ENCODE measurements at regions not wholly inside any gene's neighbourhood (a gene's known extent, or its start where the extent isn't known, plus 50 kb on each side); places are given as distances from the start of the nearest gene placed in this dataset.
"Not testable (repeated sequence)": the region's sequence is repeated elsewhere in the genome, so short reads cannot be mapped to it uniquely, and the experiment has no call there.

DNA sequence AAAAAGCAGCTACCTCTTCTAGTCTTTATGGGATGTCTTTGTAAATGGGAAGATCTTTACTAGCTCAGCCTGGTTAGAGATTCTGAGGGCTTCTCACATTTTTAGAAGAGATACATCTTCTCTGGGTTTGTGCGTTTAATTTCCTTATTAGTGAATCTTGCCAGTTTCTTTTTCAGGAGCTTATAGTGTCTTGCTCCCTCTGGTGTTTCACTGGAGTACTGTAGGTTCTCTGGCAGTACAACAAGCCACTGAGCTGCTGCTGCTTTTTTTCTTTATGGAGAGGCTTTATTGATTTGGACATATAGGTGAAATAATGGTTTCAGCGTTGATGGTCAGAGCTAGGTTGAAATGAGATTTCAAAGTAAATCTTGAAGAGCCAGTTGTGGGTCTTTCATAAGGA, 82.9 kb downstream of the LAS1L start:
- 3% methylated on average over 2 of the region's 2 CpGs for WGBS (ENCODE audit: missing lambda C conversion rate)
- ChIA-PET CTCF (interaction anchor here (1.1 to 1.5 kb wide), 5 partner anchors 12 to 1846 kb away, joined by 3 to 7 read pairs (median 4); no protein-coding TSS in a partner anchor), POLR2A (no interaction called here)
- FAIRE-seq = peak; percentile 63
- Histone ChIP-seq H3K4me1 (no peaks in the 10 kb centered on the region), H3K4me2 (no peak overlapping the region), H3K9me3 (no peaks in the 10 kb centered on the region), H3K4me3 (no peak overlapping the region), H3K27ac (no peak overlapping the region)
- peak in 1 of 2 experiments; percentile 53; a peak in 1 of 6 replicates for ATAC-seq
- TF ChIP-seq SMC3 (IDR thresholded peaks at IDR 0.05) (peak; percentile 24; the same call in 1 of the 3 replicates), CBX8 (IDR thresholded peaks at IDR 0.05) (no peak), TP53 (CRISPR knock-in tag; IDR thresholded peaks at IDR 0.05) (no peak), HEYL (CRISPR knock-in tag; IDR thresholded peaks at IDR 0.05) (no peak), RAD21 (conservative IDR thresholded peaks at IDR 0.05 in 1 of 2, IDR thresholded peaks at IDR 0.05 in 1 of 2) (peak; percentile 23 to 47; a peak in 3 of 5 replicates), CEBPB (IDR thresholded peaks at IDR 0.05) (no peak), HDAC2 (IDR thresholded peaks at IDR 0.05) (no peak)
- TF ChIP-seq, protein P1, sequence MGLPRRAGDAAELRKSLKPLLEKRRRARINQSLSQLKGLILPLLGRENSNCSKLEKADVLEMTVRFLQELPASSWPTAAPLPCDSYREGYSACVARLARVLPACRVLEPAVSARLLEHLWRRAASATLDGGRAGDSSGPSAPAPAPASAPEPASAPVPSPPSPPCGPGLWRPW (IDR thresholded peaks at IDR 0.05) = no peak
- TF ChIP-seq, protein P2, sequence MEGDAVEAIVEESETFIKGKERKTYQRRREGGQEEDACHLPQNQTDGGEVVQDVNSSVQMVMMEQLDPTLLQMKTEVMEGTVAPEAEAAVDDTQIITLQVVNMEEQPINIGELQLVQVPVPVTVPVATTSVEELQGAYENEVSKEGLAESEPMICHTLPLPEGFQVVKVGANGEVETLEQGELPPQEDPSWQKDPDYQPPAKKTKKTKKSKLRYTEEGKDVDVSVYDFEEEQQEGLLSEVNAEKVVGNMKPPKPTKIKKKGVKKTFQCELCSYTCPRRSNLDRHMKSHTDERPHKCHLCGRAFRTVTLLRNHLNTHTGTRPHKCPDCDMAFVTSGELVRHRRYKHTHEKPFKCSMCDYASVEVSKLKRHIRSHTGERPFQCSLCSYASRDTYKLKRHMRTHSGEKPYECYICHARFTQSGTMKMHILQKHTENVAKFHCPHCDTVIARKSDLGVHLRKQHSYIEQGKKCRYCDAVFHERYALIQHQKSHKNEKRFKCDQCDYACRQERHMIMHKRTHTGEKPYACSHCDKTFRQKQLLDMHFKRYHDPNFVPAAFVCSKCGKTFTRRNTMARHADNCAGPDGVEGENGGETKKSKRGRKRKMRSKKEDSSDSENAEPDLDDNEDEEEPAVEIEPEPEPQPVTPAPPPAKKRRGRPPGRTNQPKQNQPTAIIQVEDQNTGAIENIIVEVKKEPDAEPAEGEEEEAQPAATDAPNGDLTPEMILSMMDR (IDR thresholded peaks at IDR 0.05) = peak; percentile 27; the same call in 1 of the 3 replicates
- peak in 1 of 2 experiments; percentile 35 for DNase-seq (ENCODE audit: low read depth in 1 of 2, low spot score in 1 of 2)

DNA sequence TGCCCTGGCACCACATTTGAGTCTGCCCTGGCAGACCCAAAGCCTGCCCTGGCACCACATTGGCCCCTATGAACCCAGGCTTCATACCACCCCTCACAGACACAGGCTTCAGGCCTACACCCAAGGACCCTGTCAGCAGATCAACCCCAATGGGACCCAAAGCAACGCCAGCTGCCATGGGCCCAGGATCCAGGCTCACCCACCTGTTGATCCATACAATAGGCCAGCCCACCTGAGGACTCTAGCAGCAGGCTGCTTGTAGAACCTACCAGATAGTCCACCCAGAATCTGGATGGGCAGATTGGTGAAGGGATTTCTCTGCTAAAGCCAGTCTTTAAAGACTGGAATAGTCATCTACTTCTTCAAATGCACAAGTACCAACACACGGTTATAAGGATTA, 114.4 kb downstream of the LAS1L start:
- CTCF ChIA-PET = interaction anchor here (1.4 kb wide), 1 partner anchor 31 kb away, joined by 3 read pairs; no protein-coding TSS in a partner anchor

DNA sequence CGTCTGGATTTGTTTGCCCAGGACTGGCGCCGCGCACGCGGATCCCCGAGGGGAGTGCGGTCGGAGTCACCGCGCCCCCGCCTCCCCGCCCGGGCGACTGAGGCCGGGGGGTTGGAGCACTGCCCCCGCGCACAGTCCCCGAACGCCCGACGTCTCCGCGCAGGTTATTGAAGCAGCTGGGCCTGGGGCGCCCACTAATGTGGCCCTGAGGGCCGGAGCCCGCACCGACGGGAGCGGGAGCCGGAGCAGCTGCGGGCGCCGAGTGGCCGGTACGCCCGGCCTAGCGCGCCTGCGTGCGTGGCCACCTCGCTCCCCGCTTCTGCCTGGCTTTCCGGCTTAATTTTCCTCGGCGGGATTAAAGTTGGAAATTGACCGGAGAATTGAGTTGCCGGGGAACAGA, 126.9 kb downstream of the LAS1L start:
- DNase-seq (ENCODE audit: low read depth in 1 of 2, low spot score in 1 of 2); H3K4me1 ChIP-seq; FAIRE-seq; H3K4me3 ChIP-seq; H3K9me3 ChIP-seq; CTCF ChIA-PET; H3K27ac ChIP-seq; POLR2A ChIA-PET; H3K4me2 ChIP-seq: not testable (repeated sequence)
- peak in 1 of 2 experiments; percentile 43; a peak in 1 of 6 replicates for ATAC-seq
- 82% methylated on average over 23 of the region's 48 CpGs for WGBS (ENCODE audit: missing lambda C conversion rate)

More for the DNA sequence above, 114.4 kb downstream of the LAS1L start:
- no peak overlapping the region for H3K27ac ChIP-seq
- H3K4me3 ChIP-seq = no peak overlapping the region
- DNase-seq (ENCODE audit: low read depth in 1 of 2, low spot score in 1 of 2) = no peak
- ATAC-seq = no peak
- TF ChIP-seq, protein P3, sequence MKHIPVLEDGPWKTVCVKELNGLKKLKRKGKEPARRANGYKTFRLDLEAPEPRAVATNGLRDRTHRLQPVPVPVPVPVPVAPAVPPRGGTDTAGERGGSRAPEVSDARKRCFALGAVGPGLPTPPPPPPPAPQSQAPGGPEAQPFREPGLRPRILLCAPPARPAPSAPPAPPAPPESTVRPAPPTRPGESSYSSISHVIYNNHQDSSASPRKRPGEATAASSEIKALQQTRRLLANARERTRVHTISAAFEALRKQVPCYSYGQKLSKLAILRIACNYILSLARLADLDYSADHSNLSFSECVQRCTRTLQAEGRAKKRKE (CRISPR knock-in tag; IDR thresholded peaks at IDR 0.05; ENCODE audit: low read depth) = no peak
- TF ChIP-seq EHMT2 (IDR thresholded peaks at IDR 0.05; ENCODE audit: low read depth) (no peak), EP300 (IDR thresholded peaks at IDR 0.05) (no peak), RAD21 (conservative IDR thresholded peaks at IDR 0.05 in 1 of 2, IDR thresholded peaks at IDR 0.05 in 1 of 2) (no peak), ZSCAN20 (CRISPR knock-in tag; IDR thresholded peaks at IDR 0.05) (no peak), MAFK (IDR thresholded peaks at IDR 0.05; ENCODE audit: partially characterized antibody) (no peak), CBX8 (IDR thresholded peaks at IDR 0.05) (no peak), TP53 (CRISPR knock-in tag; IDR thresholded peaks at IDR 0.05) (no peak), NPAS2 (CRISPR knock-in tag; IDR thresholded peaks at IDR 0.05; ENCODE audit: borderline replicate concordance) (no peak)
- TF ChIP-seq, protein P4, sequence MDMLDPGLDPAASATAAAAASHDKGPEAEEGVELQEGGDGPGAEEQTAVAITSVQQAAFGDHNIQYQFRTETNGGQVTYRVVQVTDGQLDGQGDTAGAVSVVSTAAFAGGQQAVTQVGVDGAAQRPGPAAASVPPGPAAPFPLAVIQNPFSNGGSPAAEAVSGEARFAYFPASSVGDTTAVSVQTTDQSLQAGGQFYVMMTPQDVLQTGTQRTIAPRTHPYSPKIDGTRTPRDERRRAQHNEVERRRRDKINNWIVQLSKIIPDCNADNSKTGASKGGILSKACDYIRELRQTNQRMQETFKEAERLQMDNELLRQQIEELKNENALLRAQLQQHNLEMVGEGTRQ (IDR thresholded peaks at IDR 0.05) = no peak
- H3K4me1 ChIP-seq = no peaks in the 10 kb centered on the region
- 0% methylated on average over 1 of the region's 2 CpGs for WGBS (ENCODE audit: missing lambda C conversion rate)
- no peak for FAIRE-seq
- H3K9me3 ChIP-seq = no peaks in the 10 kb centered on the region
- H3K4me2 ChIP-seq = no peak overlapping the region
- POLR2A ChIA-PET = no interaction called here

DNA sequence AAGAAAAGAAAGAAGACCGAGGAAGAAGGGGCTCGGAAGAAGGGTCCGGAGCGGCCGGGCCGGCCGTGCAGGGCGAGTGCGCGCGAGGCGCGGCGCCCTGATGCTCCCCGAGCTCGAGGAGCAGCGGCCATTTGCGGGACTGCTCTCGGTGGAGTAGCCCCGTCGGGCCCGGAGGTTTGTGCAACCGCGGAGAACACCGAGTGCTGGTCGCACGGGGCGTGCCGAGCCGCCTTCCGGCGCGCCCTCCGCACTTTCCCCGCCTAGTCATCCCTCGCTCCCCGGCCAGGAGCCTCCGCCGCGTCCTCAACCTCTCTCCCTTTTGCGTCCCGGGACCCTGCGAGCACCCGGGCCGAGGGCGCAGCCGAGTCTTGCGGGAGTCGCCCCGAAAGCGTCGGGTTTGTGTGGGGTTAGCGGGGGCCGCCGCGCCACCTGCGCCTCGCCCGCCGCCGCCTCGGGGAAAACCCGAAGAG, 127.4 kb downstream of the LAS1L start:
- CTCF ChIA-PET = no interaction called here
- DNase-seq (ENCODE audit: low read depth in 1 of 2, low spot score in 1 of 2) (no peak), ATAC-seq (no peak), FAIRE-seq (no peak)
- 69% methylated on average over 44 of the region's 63 CpGs for WGBS (ENCODE audit: missing lambda C conversion rate)
- H3K9me3 ChIP-seq = no peaks in the 10 kb centered on the region
- no peaks in the 10 kb centered on the region for H3K4me1 ChIP-seq
- H3K4me2 ChIP-seq = no peak overlapping the region
- no peak overlapping the region for H3K27ac ChIP-seq
- no peak overlapping the region for H3K4me3 ChIP-seq
- TF ChIP-seq, protein P5, sequence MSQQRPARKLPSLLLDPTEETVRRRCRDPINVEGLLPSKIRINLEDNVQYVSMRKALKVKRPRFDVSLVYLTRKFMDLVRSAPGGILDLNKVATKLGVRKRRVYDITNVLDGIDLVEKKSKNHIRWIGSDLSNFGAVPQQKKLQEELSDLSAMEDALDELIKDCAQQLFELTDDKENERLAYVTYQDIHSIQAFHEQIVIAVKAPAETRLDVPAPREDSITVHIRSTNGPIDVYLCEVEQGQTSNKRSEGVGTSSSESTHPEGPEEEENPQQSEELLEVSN (IDR thresholded peaks at IDR 0.05; ENCODE audit: borderline replicate concordance, low read depth) = no peak
- TF ChIP-seq, protein P3 (CRISPR knock-in tag; IDR thresholded peaks at IDR 0.05; ENCODE audit: low read depth) = no peak
- TF ChIP-seq FOSB (CRISPR knock-in tag; IDR thresholded peaks at IDR 0.05) (no peak), ZNF302 (CRISPR knock-in tag; IDR thresholded peaks at IDR 0.05) (no peak), POLR2A (IDR thresholded peaks at IDR 0.05; ENCODE audit: low read length) (no peak), CBX2 (IDR thresholded peaks at IDR 0.05; ENCODE audit: borderline replicate concordance, low read depth) (no peak), MAFK (IDR thresholded peaks at IDR 0.05; ENCODE audit: partially characterized antibody) (no peak), NFE2L2 (conservative IDR thresholded peaks at IDR 0.05; ENCODE audit: low read length) (no peak), PHF8 (IDR thresholded peaks at IDR 0.05; ENCODE audit: borderline replicate concordance, low read depth) (no peak)
- TF ChIP-seq, protein P6, sequence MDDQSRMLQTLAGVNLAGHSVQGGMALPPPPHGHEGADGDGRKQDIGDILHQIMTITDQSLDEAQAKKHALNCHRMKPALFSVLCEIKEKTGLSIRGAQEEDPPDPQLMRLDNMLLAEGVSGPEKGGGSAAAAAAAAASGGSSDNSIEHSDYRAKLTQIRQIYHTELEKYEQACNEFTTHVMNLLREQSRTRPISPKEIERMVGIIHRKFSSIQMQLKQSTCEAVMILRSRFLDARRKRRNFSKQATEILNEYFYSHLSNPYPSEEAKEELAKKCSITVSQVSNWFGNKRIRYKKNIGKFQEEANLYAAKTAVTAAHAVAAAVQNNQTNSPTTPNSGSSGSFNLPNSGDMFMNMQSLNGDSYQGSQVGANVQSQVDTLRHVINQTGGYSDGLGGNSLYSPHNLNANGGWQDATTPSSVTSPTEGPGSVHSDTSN (IDR thresholded peaks at IDR 0.05) = no peak
- POLR2A ChIA-PET = no interaction called here

Data from A549 (cell line).